Transverse colon (tissue), 4 donors: ENCODE measurements at regions not wholly inside any gene's neighbourhood (a gene's known extent, or its start where the extent isn't known, plus 50 kb on each side); places are given as distances from the start of the nearest gene placed in this dataset.
"Not testable (repeated sequence)": the region's sequence is repeated elsewhere in the genome, so short reads cannot be mapped to it uniquely, and the experiment has no call there.

Experiments
- POLR2A ChIP-seq: fragments of 450-650 bp; IDR thresholded peaks from one replicate; pipeline ENCODE4 v1.6.1; 2016; ENCODE audit warnings: antibody characterized with exemption, mild to moderate bottlenecking, moderate library complexity
- POLR2AphosphoS5 ChIP-seq, 3 donors: sonication (generic); formaldehyde crosslinking; IDR thresholded peaks; one replicate each; pipeline ENCODE4 v1.6.1; 2016; ENCODE audit warnings: antibody characterized with exemption in 3 of 3
- TF ChIP-seq, protein P1 (sequence below), 5 experiments: fragments of 200-600 bp in 3 of 5; fragments of 450-650 bp in 2 of 5; sonication (generic) in 3 of 5; IDR thresholded peaks; 1 replicate in 2 of 5; 2 replicates in 3 of 5; pipeline ENCODE4 v1.5.1; 2016 to 2017; ENCODE audit warnings: antibody characterized with exemption in 5 of 5, inconsistent platforms in 3 of 5, mild to moderate bottlenecking in 2 of 5, moderate library complexity in 1 of 5

DNA sequence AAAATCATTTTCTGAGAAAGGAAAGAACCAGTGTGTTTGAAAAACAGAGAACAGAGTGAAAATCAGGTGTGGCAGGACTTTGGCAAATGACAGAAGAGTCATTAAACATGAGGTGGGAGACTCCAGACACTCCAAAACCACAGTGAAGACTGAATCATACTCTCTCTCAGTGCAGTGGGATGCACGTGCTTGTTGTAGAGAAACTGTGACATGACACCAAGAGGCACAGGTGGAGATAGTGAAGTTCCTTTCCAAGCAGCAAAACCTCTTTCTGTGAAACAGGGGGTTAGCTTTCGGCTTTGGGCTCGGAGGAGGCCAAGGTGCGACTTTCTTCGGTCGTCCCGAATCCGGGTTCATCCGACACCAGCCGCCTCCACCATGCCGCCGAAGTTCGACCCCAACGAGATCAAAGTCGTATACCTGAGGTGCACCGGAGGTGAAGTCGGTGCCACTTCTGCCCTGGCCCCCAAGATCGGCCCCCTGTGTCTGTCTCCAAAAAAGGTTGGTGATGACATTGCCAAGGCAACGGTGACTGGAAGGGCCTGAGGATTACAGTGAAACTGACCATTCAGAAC is 599.0 kb downstream of the DOK5 start:
- TF ChIP-seq, protein P1, sequence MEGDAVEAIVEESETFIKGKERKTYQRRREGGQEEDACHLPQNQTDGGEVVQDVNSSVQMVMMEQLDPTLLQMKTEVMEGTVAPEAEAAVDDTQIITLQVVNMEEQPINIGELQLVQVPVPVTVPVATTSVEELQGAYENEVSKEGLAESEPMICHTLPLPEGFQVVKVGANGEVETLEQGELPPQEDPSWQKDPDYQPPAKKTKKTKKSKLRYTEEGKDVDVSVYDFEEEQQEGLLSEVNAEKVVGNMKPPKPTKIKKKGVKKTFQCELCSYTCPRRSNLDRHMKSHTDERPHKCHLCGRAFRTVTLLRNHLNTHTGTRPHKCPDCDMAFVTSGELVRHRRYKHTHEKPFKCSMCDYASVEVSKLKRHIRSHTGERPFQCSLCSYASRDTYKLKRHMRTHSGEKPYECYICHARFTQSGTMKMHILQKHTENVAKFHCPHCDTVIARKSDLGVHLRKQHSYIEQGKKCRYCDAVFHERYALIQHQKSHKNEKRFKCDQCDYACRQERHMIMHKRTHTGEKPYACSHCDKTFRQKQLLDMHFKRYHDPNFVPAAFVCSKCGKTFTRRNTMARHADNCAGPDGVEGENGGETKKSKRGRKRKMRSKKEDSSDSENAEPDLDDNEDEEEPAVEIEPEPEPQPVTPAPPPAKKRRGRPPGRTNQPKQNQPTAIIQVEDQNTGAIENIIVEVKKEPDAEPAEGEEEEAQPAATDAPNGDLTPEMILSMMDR (IDR thresholded peaks at IDR 0.05): not testable (repeated sequence)
- not testable (repeated sequence) for TF ChIP-seq POLR2A; POLR2AphosphoS5 (IDR thresholded peaks at IDR 0.05)
